Naive B cell (primary cell): ENCODE measurements at regions not wholly inside any gene's neighbourhood (a gene's known extent, or its start where the extent isn't known, plus 50 kb on each side); places are given as distances from the start of the nearest gene placed in this dataset.

Experiments
- ATAC-seq, 2 donors: fragments of 150-1000 bp; cut with Tn5 transposase; 2 replicates each; pipeline ENCODE4 v1.10.0; 2021; ENCODE audit warnings: low read depth in 2 of 2, mild to moderate bottlenecking in 2 of 2, moderate library complexity in 2 of 2
- DNase-seq: peaks from one replicate; pipeline ENCODE4 v3.0.0; 2022
- H3K27ac Mint-ChIP-seq, 6 donors: one replicate each; pipeline ENCODE4 v1.8.0; 2020 to 2022; ENCODE audit warnings: mild to moderate bottlenecking in 6 of 6, mixed read lengths in 6 of 6, moderate library complexity in 5 of 6, inconsistent platforms in 2 of 6
- H3K27me3 Mint-ChIP-seq, 3 donors: one replicate each; pipeline ENCODE4 v1.8.0; 2021 to 2022; ENCODE audit warnings: mixed read lengths in 3 of 3, mild to moderate bottlenecking in 1 of 3
- H3K36me3 Mint-ChIP-seq, 2 donors: one replicate each; pipeline ENCODE4 v1.8.0; 2020 to 2022; ENCODE audit warnings: mixed read lengths in 2 of 2, inconsistent platforms in 1 of 2, mild to moderate bottlenecking in 1 of 2
- H3K4me1 Mint-ChIP-seq, 3 donors: one replicate each; pipeline ENCODE4 v1.8.0; 2020 to 2022; ENCODE audit warnings: mixed read lengths in 3 of 3, inconsistent platforms in 1 of 3, mild to moderate bottlenecking in 1 of 3, moderate library complexity in 1 of 3
- H3K4me3 Mint-ChIP-seq, 8 donors: one replicate each; pipeline ENCODE4 v1.8.0; 2020 to 2022; ENCODE audit warnings: mild to moderate bottlenecking in 8 of 8, mixed read lengths in 8 of 8, moderate library complexity in 8 of 8, inconsistent platforms in 2 of 8
- H3K9me3 Mint-ChIP-seq, 7 donors: one replicate each; pipeline ENCODE4 v1.8.0; 2020 to 2022; ENCODE audit warnings: mixed read lengths in 7 of 7, mild to moderate bottlenecking in 5 of 7, inconsistent platforms in 2 of 7, moderate library complexity in 1 of 7

GRCh38 chr1:82901561-82901960, 1097.4 kb downstream of the TTLL7 start:
- Mint-ChIP-seq H3K4me1 (no peaks in the 10 kb centered on the region), H3K9me3 (peaks cover 0 to 2% (median 0%) of the 10 kb centered on the region in 7 donors), H3K36me3 (no peaks in the 10 kb centered on the region), H3K27ac (no peak overlapping the region), H3K27me3 (no peaks in the 10 kb centered on the region), H3K4me3 (no peak overlapping the region)
- ATAC-seq = no peak
- no peak for DNase-seq

GRCh38 chr1:82901118-82901517, 1097.8 kb downstream of the TTLL7 start:
- Mint-ChIP-seq H3K36me3 (no peaks in the 10 kb centered on the region), H3K9me3 (peaks cover 0 to 2% (median 0%) of the 10 kb centered on the region in 7 donors), H3K27ac (no peak overlapping the region), H3K27me3 (no peaks in the 10 kb centered on the region), H3K4me1 (no peaks in the 10 kb centered on the region), H3K4me3 (no peak overlapping the region)
- ATAC-seq = no peak
- no peak for DNase-seq

- Mint-ChIP-seq H3K27me3 (no peaks in the 10 kb centered on the region), H3K36me3 (no peaks in the 10 kb centered on the region), H3K27ac (no peak overlapping the region), H3K4me1 (no peaks in the 10 kb centered on the region), H3K9me3 (peaks cover 0 to 2% (median 0%) of the 10 kb centered on the region in 7 donors), H3K4me3 (no peak overlapping the region)
- ATAC-seq (no peak), DNase-seq (no peak)
Observed at GRCh38 chr1:82899017-82899416, 1098.3 kb downstream of the ADGRL2 start.

- no peaks in the 10 kb centered on the region for H3K4me1 Mint-ChIP-seq
- DNase-seq (no peak), ATAC-seq (no peak)
- H3K4me3 Mint-ChIP-seq = no peak overlapping the region
- no peaks in the 10 kb centered on the region for H3K9me3 Mint-ChIP-seq
- no peak overlapping the region for H3K27ac Mint-ChIP-seq
- no peaks in the 10 kb centered on the region for H3K27me3 Mint-ChIP-seq
- H3K36me3 Mint-ChIP-seq = no peaks in the 10 kb centered on the region
Observed at GRCh38 chr1:82897549-82897948, 1096.8 kb downstream of the ADGRL2 start.

- no peak for DNase-seq
- Mint-ChIP-seq H3K4me3 (no peak overlapping the region), H3K9me3 (no peaks in the 10 kb centered on the region), H3K4me1 (no peaks in the 10 kb centered on the region), H3K36me3 (no peaks in the 10 kb centered on the region), H3K27me3 (no peaks in the 10 kb centered on the region), H3K27ac (no peak overlapping the region)
- no peak for ATAC-seq
Observed at GRCh38 chr1:82896036-82896435, 1095.3 kb downstream of the ADGRL2 start.

- no peaks in the 10 kb centered on the region for H3K36me3 Mint-ChIP-seq
- DNase-seq (no peak), ATAC-seq (no peak)
- H3K4me3 Mint-ChIP-seq = no peak overlapping the region
- no peaks in the 10 kb centered on the region for H3K27me3 Mint-ChIP-seq
- no peaks in the 10 kb centered on the region for H3K4me1 Mint-ChIP-seq
- no peaks in the 10 kb centered on the region for H3K9me3 Mint-ChIP-seq
- H3K27ac Mint-ChIP-seq = no peak overlapping the region
Observed at GRCh38 chr1:82894635-82895034, 1093.9 kb downstream of the ADGRL2 start.

- ATAC-seq = no peak
- Mint-ChIP-seq H3K4me1 (no peaks in the 10 kb centered on the region), H3K27me3 (no peaks in the 10 kb centered on the region), H3K36me3 (no peaks in the 10 kb centered on the region), H3K27ac (no peak overlapping the region), H3K9me3 (no peaks in the 10 kb centered on the region), H3K4me3 (no peak overlapping the region)
- no peak for DNase-seq
Observed at GRCh38 chr1:82893712-82894470, 1093.2 kb downstream of the ADGRL2 start.

GRCh38 chr1:82880506-82880905, 1079.8 kb downstream of the ADGRL2 start:
- ATAC-seq (no peak), DNase-seq (no peak)
- Mint-ChIP-seq H3K9me3 (no peaks in the 10 kb centered on the region), H3K27ac (no peak overlapping the region), H3K36me3 (no peaks in the 10 kb centered on the region), H3K4me1 (no peaks in the 10 kb centered on the region), H3K27me3 (no peaks in the 10 kb centered on the region), H3K4me3 (no peak overlapping the region)

- Mint-ChIP-seq H3K4me1 (no peaks in the 10 kb centered on the region), H3K27me3 (no peaks in the 10 kb centered on the region), H3K9me3 (peaks cover 0 to 3% (median 0%) of the 10 kb centered on the region in 7 donors), H3K36me3 (no peaks in the 10 kb centered on the region), H3K27ac (no peak overlapping the region), H3K4me3 (no peak overlapping the region)
- ATAC-seq = no peak
- no peak for DNase-seq
Observed at GRCh38 chr1:82879701-82880305, 1079.1 kb downstream of the ADGRL2 start.

- no peaks in the 10 kb centered on the region for H3K4me1 Mint-ChIP-seq
- no peak for DNase-seq
- H3K4me3 Mint-ChIP-seq = no peak overlapping the region
- no peaks in the 10 kb centered on the region for H3K36me3 Mint-ChIP-seq
- H3K9me3 Mint-ChIP-seq = peaks cover 0 to 5% (median 0%) of the 10 kb centered on the region in 7 donors
- H3K27ac Mint-ChIP-seq = no peak overlapping the region
- H3K27me3 Mint-ChIP-seq = no peaks in the 10 kb centered on the region
- no peak for ATAC-seq
Observed at GRCh38 chr1:82875170-82875569, 1074.4 kb downstream of the ADGRL2 start.

- H3K27ac Mint-ChIP-seq = no peak overlapping the region
Observed at GRCh38 chr1:82874041-82874440, 1073.3 kb downstream of the ADGRL2 start.

GRCh38 chr1:82870332-82870731, 1069.6 kb downstream of the ADGRL2 start:
- H3K9me3 Mint-ChIP-seq = peaks cover 0 to 8% (median 3%) of the 10 kb centered on the region in 7 donors
- no peaks in the 10 kb centered on the region for H3K36me3 Mint-ChIP-seq
- H3K27me3 Mint-ChIP-seq = no peaks in the 10 kb centered on the region
- DNase-seq (no peak), ATAC-seq (no peak)
- H3K27ac Mint-ChIP-seq = no peak overlapping the region
- no peaks in the 10 kb centered on the region for H3K4me1 Mint-ChIP-seq
- H3K4me3 Mint-ChIP-seq = no peak overlapping the region

More at GRCh38 chr1:82874041-82874440, 1073.3 kb downstream of the ADGRL2 start:
- H3K27me3 Mint-ChIP-seq = no peaks in the 10 kb centered on the region
- H3K4me1 Mint-ChIP-seq = no peaks in the 10 kb centered on the region
- peaks cover 0 to 5% (median 0%) of the 10 kb centered on the region in 7 donors for H3K9me3 Mint-ChIP-seq
- no peaks in the 10 kb centered on the region for H3K36me3 Mint-ChIP-seq
- DNase-seq (no peak), ATAC-seq (no peak)
- H3K4me3 Mint-ChIP-seq = no peak overlapping the region

GRCh38 chr1:82867781-82868180, 1067.0 kb downstream of the ADGRL2 start:
- Mint-ChIP-seq H3K36me3 (no peaks in the 10 kb centered on the region), H3K27me3 (no peaks in the 10 kb centered on the region), H3K27ac (no peak overlapping the region), H3K4me1 (no peaks in the 10 kb centered on the region), H3K4me3 (no peak overlapping the region), H3K9me3 (peaks cover 0 to 5% (median 0%) of the 10 kb centered on the region in 7 donors)
- DNase-seq (no peak), ATAC-seq (no peak)

- no peak for DNase-seq
- Mint-ChIP-seq H3K4me1 (no peaks in the 10 kb centered on the region), H3K27ac (no peak overlapping the region), H3K36me3 (no peaks in the 10 kb centered on the region), H3K4me3 (no peak overlapping the region), H3K27me3 (no peaks in the 10 kb centered on the region), H3K9me3 (peaks cover 0 to 5% (median 0%) of the 10 kb centered on the region in 7 donors)
- ATAC-seq = no peak
Observed at GRCh38 chr1:82861749-82862148, 1061.0 kb downstream of the ADGRL2 start.
